ENCODE measurements at regions not wholly inside any gene's neighbourhood (a gene's known extent, or its start where the extent isn't known, plus 50 kb on each side); places are given as distances from the start of the nearest gene placed in this dataset.

DNA sequence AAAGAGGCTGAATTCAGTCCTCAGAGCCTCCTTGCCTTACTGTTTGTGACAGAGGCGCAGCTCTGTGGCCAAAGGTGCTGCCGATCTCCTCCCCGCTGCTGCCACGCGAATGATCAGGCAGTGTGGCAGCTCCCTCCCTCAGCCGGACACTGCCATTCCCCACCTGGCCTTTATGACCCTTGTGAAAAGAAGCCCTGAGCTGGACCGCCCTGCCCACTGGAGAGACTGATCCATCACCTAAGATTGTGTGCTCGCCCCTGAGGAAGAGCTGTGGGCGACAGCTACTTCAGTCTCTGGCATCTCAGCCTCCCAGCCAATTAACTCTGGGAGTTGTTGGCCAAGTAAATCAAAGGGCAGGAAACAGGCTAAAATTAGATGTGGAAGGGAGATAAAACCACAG is 90.9 kb downstream of the CARTPT start:
- WGBS = 36% methylated on average over 9 of the region's 9 CpGs

DNA sequence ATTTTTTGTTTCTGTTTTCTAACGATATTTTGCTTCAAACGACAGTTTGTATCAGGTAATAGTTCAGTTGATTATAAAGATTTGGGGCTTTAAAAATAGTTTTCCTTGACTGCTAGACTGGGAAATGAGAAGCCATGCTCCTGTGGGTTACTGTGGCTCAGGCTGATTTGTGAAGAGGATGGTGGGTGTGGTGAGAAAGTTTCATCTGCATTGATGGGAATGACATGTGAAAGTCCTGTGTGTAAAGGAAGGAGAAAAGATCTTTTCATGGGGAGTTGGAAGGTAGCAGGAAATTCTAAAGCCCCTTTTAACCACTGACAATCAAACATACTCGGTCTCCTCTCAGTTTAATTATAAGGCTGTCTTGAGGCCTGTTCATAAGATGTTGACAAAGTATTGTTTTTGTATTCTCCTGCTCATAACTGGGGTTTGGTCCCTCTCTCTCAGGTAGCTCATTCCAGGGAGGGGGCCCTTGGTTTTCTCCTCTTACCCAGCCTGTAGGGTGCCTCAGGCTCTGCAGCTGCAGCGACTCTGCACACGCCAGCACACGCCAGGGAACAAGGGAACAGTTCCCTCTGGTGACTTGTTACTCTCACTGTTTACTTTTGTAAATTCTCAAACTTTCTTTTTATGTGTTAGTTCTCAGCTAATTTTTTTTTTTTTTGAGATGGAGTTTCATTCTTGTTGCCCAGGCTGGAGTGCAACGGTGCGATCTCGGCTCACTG is 91.6 kb downstream of the CARTPT start:
- Histone ChIP-seq H3K4me3 (no peak overlapping the region), H3K27ac (peak overlapping the region in 1 of 2 donors; percentile 2), H3K27me3 (replicated peaks; ENCODE audit: insufficient read depth) (no peaks in the 10 kb centered on the region), H3K9me3 (no peaks in the 10 kb centered on the region), H3K4me1 (replicated peaks) (no peaks in the 10 kb centered on the region), H3K36me3 (no peaks in the 10 kb centered on the region)
- intact Hi-C loops (cut with DNase I) = no loop called here
- TF ChIP-seq POLR2AphosphoS5 (IDR thresholded peaks at IDR 0.05) (no peak), POLR2A (IDR thresholded peaks at IDR 0.05) (no peak)
- TF ChIP-seq, protein P1, sequence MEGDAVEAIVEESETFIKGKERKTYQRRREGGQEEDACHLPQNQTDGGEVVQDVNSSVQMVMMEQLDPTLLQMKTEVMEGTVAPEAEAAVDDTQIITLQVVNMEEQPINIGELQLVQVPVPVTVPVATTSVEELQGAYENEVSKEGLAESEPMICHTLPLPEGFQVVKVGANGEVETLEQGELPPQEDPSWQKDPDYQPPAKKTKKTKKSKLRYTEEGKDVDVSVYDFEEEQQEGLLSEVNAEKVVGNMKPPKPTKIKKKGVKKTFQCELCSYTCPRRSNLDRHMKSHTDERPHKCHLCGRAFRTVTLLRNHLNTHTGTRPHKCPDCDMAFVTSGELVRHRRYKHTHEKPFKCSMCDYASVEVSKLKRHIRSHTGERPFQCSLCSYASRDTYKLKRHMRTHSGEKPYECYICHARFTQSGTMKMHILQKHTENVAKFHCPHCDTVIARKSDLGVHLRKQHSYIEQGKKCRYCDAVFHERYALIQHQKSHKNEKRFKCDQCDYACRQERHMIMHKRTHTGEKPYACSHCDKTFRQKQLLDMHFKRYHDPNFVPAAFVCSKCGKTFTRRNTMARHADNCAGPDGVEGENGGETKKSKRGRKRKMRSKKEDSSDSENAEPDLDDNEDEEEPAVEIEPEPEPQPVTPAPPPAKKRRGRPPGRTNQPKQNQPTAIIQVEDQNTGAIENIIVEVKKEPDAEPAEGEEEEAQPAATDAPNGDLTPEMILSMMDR (IDR thresholded peaks at IDR 0.05) = peak in 1 of 4 experiments; percentile 9
- WGBS = 28% methylated on average over 9 of the region's 9 CpGs
- peak; percentile 26 for DNase-seq (ENCODE audit: low spot score)

More for the DNA sequence above, 90.9 kb downstream of the CARTPT start:
- Histone ChIP-seq H3K4me1 (replicated peaks) (no peaks in the 10 kb centered on the region), H3K36me3 (no peaks in the 10 kb centered on the region), H3K27me3 (replicated peaks; ENCODE audit: insufficient read depth) (no peaks in the 10 kb centered on the region), H3K4me3 (no peak overlapping the region), H3K27ac (no peak overlapping the region), H3K9me3 (no peaks in the 10 kb centered on the region)
- no peak for DNase-seq (ENCODE audit: low spot score)
- intact Hi-C loops (cut with DNase I) = no loop called here
- TF ChIP-seq POLR2A (IDR thresholded peaks at IDR 0.05) = no peak
- no peak for TF ChIP-seq POLR2AphosphoS5 (IDR thresholded peaks at IDR 0.05)
- TF ChIP-seq, protein P1 (IDR thresholded peaks at IDR 0.05) = no peak

DNA sequence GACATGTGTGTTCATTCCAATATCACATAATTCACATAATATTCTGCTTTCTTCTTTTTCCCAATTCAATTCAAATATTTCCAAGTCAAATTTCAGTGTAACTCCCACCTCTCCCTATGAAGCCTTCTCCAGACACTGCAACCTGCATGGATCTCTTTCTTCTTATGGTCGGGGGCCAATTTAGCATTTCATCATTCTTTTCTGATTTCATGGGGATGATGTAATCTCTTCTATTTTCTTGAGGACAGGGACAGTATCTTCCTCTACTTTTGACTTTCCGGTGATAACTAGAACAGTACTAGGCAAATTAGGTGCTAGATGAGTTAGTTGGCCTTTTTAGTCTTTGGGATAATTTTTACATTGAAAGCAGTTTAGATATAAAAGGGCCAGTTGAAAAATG is 92.7 kb downstream of the CARTPT start:
- intact Hi-C loops (cut with DNase I) = no loop called here
- H3K4me1 ChIP-seq (replicated peaks) = no peaks in the 10 kb centered on the region
- WGBS = 92% methylated on average over 2 of the region's 2 CpGs
- no peak overlapping the region for H3K4me3 ChIP-seq
- no peaks in the 10 kb centered on the region for H3K9me3 ChIP-seq
- DNase-seq (ENCODE audit: low spot score) = no peak
- no peaks in the 10 kb centered on the region for H3K36me3 ChIP-seq
- TF ChIP-seq, protein P1 (IDR thresholded peaks at IDR 0.05) = no peak
- no peak for TF ChIP-seq POLR2AphosphoS5 (IDR thresholded peaks at IDR 0.05)
- TF ChIP-seq POLR2A (IDR thresholded peaks at IDR 0.05) = no peak
- no peak overlapping the region for H3K27ac ChIP-seq
- no peaks in the 10 kb centered on the region for H3K27me3 ChIP-seq (replicated peaks; ENCODE audit: insufficient read depth)

GRCh38 chr5:71816307-71816706 is 97.2 kb downstream of the CARTPT start:
- no peak for TF ChIP-seq POLR2A (IDR thresholded peaks at IDR 0.05)
- no peak for TF ChIP-seq POLR2AphosphoS5 (IDR thresholded peaks at IDR 0.05)
- TF ChIP-seq, protein P1 (IDR thresholded peaks at IDR 0.05) = no peak
- no peak for DNase-seq (ENCODE audit: low spot score)
- Histone ChIP-seq H3K27me3 (replicated peaks; ENCODE audit: insufficient read depth) (no peaks in the 10 kb centered on the region), H3K36me3 (no peaks in the 10 kb centered on the region), H3K27ac (no peak overlapping the region), H3K9me3 (no peaks in the 10 kb centered on the region), H3K4me1 (replicated peaks) (no peaks in the 10 kb centered on the region), H3K4me3 (no peak overlapping the region)
- intact Hi-C loops (cut with DNase I) = no loop called here
- WGBS = 81% methylated on average over 4 of the region's 4 CpGs

DNA sequence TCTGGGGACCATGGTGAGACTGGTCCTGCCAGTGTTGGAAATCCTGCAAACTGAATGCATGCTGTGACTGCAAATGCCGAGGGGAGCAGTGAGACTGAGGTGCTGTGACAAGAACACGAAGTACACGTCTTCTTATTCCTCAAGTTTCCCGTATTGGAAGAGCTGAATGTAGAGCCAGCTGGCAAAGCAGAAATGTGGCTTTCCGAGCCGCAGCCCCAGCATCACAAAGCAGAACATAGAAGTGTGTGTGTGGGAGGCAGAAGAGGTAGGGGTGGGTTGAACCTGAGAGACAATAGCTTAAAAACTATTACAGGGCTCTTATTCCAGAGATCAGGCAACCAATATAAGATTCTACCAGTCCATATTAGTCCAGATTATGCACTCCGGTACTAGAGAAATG is 98.8 kb downstream of the CARTPT start:
- no peaks in the 10 kb centered on the region for H3K9me3 ChIP-seq
- no peak for TF ChIP-seq POLR2AphosphoS5 (IDR thresholded peaks at IDR 0.05)
- TF ChIP-seq, protein P1 (IDR thresholded peaks at IDR 0.05) = no peak
- no peak for TF ChIP-seq POLR2A (IDR thresholded peaks at IDR 0.05)
- WGBS = 91% methylated on average over 7 of the region's 7 CpGs
- no peaks in the 10 kb centered on the region for H3K27me3 ChIP-seq (replicated peaks; ENCODE audit: insufficient read depth)
- intact Hi-C loops (cut with DNase I) = no loop called here
- no peak overlapping the region for H3K4me3 ChIP-seq
- H3K36me3 ChIP-seq = no peaks in the 10 kb centered on the region
- H3K27ac ChIP-seq = no peak overlapping the region
- H3K4me1 ChIP-seq (replicated peaks) = no peaks in the 10 kb centered on the region
- DNase-seq (ENCODE audit: low spot score) = no peak
